HepG2 (cell line): ENCODE measurements at regions not wholly inside any gene's neighbourhood (a gene's known extent, or its start where the extent isn't known, plus 50 kb on each side); places are given as distances from the start of the nearest gene placed in this dataset.

Source experiments
- ERF ChIP-seq: IDR thresholded peaks from 2 replicates; pipeline ENCODE4 v1.6.1; 2018; ENCODE audit warnings: missing biosample characterization, missing genetic modification reagents
- NFIC ChIP-seq: IDR thresholded peaks from 2 replicates; pipeline ENCODE4 v1.6.1; 2012; ENCODE audit warnings: mild to moderate bottlenecking, low read length, inconsistent platforms
- TF ChIP-seq, protein P1 (sequence below): sonication (generic); formaldehyde crosslinking; IDR thresholded peaks from 2 replicates; pipeline ENCODE4 v1.5.0; 2020; ENCODE audit warnings: mild to moderate bottlenecking, missing genetic modification reagents, moderate library complexity

DNA sequence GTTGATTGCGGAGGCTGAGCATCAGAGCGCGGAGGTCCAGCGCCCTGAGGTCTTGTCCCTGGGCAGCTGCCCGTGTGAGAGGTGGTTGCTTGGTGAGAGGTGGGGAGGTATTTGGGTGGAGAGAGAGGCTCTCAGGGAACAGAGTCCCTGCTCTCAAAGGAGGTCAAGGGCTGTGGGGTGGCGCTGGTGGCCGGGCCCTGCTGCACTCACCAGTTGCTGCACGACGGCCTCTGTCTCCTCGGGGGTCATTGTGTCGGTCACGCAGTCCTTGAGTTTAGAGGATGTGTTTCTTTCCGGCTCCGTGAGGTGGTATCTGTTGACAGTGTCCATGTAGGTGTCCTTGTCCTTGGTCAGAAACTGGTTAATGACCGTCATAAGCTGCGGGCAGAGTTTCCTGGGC is 95.5 kb downstream of the WTIP start:
- TF ChIP-seq NFIC (no peak), ERF (CRISPR knock-in tag) (no peak)
- TF ChIP-seq, protein P1, sequence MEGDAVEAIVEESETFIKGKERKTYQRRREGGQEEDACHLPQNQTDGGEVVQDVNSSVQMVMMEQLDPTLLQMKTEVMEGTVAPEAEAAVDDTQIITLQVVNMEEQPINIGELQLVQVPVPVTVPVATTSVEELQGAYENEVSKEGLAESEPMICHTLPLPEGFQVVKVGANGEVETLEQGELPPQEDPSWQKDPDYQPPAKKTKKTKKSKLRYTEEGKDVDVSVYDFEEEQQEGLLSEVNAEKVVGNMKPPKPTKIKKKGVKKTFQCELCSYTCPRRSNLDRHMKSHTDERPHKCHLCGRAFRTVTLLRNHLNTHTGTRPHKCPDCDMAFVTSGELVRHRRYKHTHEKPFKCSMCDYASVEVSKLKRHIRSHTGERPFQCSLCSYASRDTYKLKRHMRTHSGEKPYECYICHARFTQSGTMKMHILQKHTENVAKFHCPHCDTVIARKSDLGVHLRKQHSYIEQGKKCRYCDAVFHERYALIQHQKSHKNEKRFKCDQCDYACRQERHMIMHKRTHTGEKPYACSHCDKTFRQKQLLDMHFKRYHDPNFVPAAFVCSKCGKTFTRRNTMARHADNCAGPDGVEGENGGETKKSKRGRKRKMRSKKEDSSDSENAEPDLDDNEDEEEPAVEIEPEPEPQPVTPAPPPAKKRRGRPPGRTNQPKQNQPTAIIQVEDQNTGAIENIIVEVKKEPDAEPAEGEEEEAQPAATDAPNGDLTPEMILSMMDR (CRISPR knock-in tag): no peak
